ENCODE measurements at regions not wholly inside any gene's neighbourhood (a gene's known extent, or its start where the extent isn't known, plus 50 kb on each side); places are given as distances from the start of the nearest gene placed in this dataset.
"Not testable (repeated sequence)": the region's sequence is repeated elsewhere in the genome, so short reads cannot be mapped to it uniquely, and the experiment has no call there.

GRCh38 chr5:120134944-120135343 is 329.2 kb upstream of the PRR16 start:
- Histone ChIP-seq H3K27me3 (no peaks in the 10 kb centered on the region), H3K4me3 (no peak overlapping the region), H3K36me3 (no peaks in the 10 kb centered on the region), H3K9me3 (no peaks in the 10 kb centered on the region)
- DNase-seq: no peak

DNA sequence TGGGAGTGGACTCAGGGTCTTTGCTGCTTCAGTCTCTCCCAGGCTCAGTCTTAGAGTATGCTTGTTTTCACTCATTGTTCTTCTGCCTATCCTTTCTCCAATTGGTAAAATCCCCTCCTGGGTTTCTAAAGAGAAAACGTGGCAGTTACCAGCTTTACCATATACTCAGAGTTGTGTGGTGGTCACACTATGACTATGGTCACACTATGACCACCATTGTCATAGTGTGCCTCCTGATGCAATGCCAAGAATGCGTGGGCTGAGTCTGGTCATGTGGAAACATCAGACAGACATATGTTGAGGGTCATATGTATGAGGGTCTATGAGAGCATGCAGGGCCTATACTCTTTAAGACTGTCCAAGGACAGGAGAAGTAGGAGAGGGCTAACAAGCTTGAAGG is 326.5 kb upstream of the PRR16 start:
- Histone ChIP-seq H3K27me3 (no peaks in the 10 kb centered on the region), H3K4me3 (no peak overlapping the region), H3K9me3 (no peaks in the 10 kb centered on the region), H3K36me3 (no peaks in the 10 kb centered on the region)
- no peak for DNase-seq

GRCh38 chr5:120139039-120139438 is 325.1 kb upstream of the PRR16 start:
- no peaks in the 10 kb centered on the region for H3K9me3 ChIP-seq
- H3K36me3 ChIP-seq: no peaks in the 10 kb centered on the region
- H3K27me3 ChIP-seq: no peaks in the 10 kb centered on the region
- DNase-seq: no peak
- no peak overlapping the region for H3K4me3 ChIP-seq

DNA sequence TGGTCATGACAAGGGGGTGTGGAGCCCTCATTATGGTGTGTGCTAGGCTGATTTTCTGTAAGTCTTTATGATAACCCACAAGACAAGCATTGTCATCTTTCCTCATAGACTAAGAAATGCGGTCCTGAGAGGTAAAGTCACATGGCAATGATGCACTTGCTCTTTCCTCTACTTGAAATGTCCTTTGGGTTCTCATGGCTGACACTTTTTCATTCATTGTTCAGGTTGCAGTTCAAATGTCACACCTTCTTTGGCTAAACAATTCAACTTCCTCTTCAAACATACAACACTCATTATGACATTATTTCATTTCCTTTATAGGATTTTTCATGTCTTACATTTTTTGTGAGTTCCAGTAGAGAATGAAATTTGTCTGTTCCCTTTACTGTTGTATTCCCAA is 323.6 kb upstream of the PRR16 start:
- Histone ChIP-seq H3K27me3 (no peaks in the 10 kb centered on the region), H3K36me3 (no peaks in the 10 kb centered on the region), H3K9me3 (peaks cover 9% of the 10 kb centered on the region), H3K4me3 (no peak overlapping the region)
- DNase-seq: no peak

DNA sequence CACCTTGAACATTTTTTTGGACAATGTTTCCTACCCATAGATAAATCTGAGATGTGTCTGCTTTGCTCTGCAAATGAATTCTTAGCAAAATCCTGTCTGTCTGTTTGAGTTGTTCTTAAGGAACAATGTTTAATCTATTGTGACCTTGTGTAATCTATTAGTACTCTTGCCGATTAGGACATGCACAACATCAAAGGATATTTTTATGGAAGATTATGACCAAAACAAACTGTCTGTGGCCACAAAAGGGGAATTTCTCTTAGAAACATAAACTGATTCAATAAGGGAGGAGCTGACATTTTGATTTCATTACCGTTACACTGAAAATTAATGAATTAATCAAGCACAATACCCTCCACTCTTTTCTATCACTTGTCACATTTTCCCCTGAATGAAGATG is 323.0 kb upstream of the PRR16 start:
- Histone ChIP-seq H3K9me3 (peaks cover 15% of the 10 kb centered on the region), H3K4me3 (no peak overlapping the region), H3K36me3 (no peaks in the 10 kb centered on the region), H3K27me3 (no peaks in the 10 kb centered on the region)
- DNase-seq: no peak

DNA sequence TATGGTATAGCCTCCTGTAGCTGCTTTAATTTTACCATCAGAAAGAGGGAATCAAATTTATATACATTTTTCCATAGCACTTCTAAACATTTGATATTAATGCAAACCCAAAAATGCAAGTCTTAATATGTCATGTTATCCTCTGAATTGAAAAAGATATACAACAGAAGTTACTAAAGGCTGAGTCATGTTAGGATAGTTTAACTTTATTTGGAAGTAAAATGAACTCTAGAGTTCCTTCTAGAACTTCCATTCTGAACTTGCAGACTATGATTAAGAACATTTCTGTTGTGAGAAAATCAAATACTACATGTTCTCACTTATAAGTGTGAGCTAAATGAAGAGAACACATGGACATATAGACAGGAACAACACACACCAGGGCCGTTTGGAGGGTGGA is 317.3 kb upstream of the PRR16 start:
- DNase-seq: no peak

DNA sequence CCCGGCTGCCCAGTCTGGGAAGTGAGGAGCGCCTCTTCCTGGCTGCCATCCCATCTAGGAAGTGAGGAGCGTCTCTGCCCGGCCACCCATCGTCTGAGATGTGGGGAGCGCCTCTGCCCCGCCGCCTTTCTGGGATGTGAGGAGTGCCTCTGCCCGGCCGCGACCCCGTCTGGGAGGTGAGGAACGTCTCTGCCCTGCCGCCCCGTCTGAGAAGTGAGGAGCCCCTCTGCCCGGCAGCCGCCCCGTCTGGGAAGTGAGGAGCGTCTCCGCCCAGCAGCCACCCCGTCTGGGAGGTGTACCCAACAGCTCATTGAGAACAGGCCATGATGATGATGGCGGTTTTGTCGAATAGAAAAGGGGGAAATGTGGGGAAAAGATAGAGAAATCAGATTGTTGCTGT is 316.2 kb upstream of the PRR16 start:
- not testable (repeated sequence) for H3K4me3 ChIP-seq, H3K36me3 ChIP-seq, H3K27me3 ChIP-seq, DNase-seq
- peaks cover 16% of the 10 kb centered on the region for H3K9me3 ChIP-seq

More for the DNA sequence above, 317.3 kb upstream of the PRR16 start:
- peaks cover 16% of the 10 kb centered on the region for H3K9me3 ChIP-seq
- H3K36me3 ChIP-seq: no peaks in the 10 kb centered on the region
- no peaks in the 10 kb centered on the region for H3K27me3 ChIP-seq
- no peak overlapping the region for H3K4me3 ChIP-seq

- no peaks in the 10 kb centered on the region for H3K27me3 ChIP-seq
- H3K4me3 ChIP-seq: no peak overlapping the region
- no peaks in the 10 kb centered on the region for H3K36me3 ChIP-seq
- peaks cover 4% of the 10 kb centered on the region for H3K9me3 ChIP-seq
- no peak for DNase-seq
Measured at GRCh38 chr5:120150770-120151169, 313.3 kb upstream of the PRR16 start.

DNA sequence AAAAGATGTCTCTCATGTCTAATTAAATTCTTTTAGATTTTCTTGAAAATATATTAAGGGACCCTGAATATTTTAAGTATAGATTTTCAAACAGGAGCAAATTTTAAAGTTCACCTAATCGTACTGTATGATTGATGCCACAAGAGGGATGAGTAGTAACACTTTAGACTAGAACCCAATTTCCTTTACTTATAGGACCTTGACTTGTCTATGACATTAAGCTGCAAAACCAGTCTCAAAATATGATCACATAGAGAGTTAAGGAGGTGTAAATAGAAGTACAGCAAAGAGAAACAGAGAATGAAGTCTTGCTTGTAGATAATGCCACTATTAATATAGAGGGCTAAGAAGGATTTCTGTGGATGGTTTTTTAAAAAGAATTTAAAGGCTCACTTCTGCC is 312.9 kb upstream of the PRR16 start:
- no peak for DNase-seq
- Histone ChIP-seq H3K27me3 (no peaks in the 10 kb centered on the region), H3K36me3 (no peaks in the 10 kb centered on the region), H3K4me3 (no peak overlapping the region), H3K9me3 (no peaks in the 10 kb centered on the region; the same call in 1 of the 2 replicates)

DNA sequence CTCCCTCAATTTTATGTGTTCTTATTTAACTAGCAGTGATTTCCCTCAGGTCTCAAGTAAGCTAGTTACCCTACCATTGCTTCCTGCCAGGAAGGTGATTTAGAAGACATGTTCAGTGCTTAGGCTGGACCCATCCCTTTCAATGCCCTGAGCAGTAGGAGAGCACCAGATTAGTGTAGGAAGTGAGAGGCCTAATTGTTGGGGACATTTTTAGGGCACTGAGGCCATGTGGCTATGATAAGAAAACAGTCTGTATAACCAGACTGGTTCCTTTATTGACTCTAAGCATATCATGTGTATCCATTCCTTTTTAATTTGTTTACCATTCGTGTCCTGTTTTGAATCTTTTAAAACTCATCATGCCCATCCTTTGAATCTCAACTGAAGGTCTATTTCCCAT is 312.3 kb upstream of the PRR16 start:
- Histone ChIP-seq H3K9me3 (no peaks in the 10 kb centered on the region; the same call in 1 of the 2 replicates), H3K27me3 (no peaks in the 10 kb centered on the region), H3K36me3 (no peaks in the 10 kb centered on the region), H3K4me3 (no peak overlapping the region)
- no peak for DNase-seq

DNA sequence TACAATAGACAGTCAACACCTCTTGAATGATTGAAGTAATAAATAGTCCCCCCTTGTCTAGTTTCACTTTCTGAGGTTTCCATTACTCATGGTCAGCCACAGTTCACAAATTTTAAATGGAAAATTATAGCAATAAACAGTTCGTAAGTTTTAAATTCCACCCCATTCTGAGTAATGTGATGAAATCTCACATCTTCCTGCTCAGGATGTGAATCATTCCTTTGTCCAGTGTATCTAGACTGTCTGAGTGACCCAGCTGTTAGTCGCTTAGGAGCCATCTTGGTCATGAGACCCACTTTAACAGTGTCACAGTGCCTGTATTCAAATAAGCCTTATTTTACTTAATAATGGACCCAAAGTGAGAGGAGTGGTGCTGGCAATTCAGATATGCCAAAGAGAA is 311.6 kb upstream of the PRR16 start:
- Histone ChIP-seq H3K27me3 (no peaks in the 10 kb centered on the region), H3K36me3 (no peaks in the 10 kb centered on the region), H3K9me3 (no peaks in the 10 kb centered on the region; the same call in 1 of the 2 replicates), H3K4me3 (0 out of 2 replicates have a peak overlapping the region, but pooled peaks have one; percentile 1)
- peak; percentile 49 for DNase-seq

DNA sequence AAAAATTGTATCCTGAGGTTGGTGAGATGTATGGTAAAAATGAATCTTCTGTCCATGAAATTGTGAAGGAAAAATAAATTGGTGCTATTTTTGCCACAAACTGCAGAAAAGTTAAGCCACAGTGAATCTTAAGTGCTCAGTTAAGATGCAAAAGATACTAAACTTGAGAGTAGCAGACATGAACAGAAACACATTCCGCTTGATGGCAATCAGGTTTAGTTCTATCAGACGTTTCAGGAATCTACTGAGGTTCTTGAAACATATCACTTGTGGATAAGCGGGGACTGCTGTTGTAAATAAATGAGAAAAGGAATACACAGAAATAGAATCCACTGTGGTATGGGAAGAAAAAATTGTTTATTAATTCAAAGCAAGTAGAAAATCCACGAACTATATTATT is 311.2 kb upstream of the PRR16 start:
- Histone ChIP-seq H3K4me3 (no peak overlapping the region), H3K27me3 (no peaks in the 10 kb centered on the region), H3K9me3 (no peaks in the 10 kb centered on the region; the same call in 1 of the 2 replicates), H3K36me3 (no peaks in the 10 kb centered on the region)
- no peak for DNase-seq

DNA sequence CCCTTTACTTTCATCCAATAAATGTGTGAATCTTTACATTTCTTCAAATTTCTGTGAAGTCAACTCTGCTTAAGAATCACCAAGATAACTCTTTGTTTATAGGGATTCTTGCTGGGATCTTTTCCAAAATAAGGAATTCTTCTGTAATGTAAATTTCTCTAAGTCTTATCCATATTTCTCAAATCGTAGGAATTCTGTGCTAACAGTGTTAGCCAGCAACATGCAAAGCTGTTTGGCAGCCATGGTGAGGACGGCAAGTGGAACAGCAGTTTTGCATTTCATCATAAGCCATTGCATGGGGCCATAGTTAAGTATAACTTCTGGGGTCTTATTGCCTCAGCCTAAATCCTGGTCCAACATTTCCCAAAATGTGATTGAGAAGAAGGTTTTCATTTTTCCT is 310.5 kb upstream of the PRR16 start:
- no peak for DNase-seq
- Histone ChIP-seq H3K36me3 (no peaks in the 10 kb centered on the region), H3K4me3 (no peak overlapping the region), H3K27me3 (no peaks in the 10 kb centered on the region), H3K9me3 (no peaks in the 10 kb centered on the region; the same call in 1 of the 2 replicates)

DNA sequence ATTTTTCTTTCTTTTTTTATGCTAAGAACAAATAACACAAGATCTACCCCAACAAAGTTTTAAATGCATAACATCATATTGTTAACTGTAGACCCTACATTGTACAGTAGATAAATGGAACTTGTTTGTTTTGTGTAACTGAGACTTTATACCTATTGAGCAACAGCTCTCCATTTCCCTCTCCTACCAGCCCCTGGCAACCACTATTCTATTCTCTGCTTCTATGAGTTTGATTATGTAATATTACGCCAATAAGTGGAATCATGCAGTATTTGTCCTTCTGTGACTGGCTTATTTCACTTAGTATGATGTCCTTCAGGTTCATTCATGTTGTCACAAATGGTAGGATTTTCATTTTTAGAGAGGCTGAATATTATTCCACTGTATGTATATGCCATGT is 308.2 kb upstream of the PRR16 start:
- DNase-seq: no peak
- H3K4me3 ChIP-seq: no peak overlapping the region
- no peaks in the 10 kb centered on the region for H3K36me3 ChIP-seq
- no peaks in the 10 kb centered on the region for H3K27me3 ChIP-seq
- H3K9me3 ChIP-seq: no peaks in the 10 kb centered on the region; the same call in 1 of the 2 replicates

DNA sequence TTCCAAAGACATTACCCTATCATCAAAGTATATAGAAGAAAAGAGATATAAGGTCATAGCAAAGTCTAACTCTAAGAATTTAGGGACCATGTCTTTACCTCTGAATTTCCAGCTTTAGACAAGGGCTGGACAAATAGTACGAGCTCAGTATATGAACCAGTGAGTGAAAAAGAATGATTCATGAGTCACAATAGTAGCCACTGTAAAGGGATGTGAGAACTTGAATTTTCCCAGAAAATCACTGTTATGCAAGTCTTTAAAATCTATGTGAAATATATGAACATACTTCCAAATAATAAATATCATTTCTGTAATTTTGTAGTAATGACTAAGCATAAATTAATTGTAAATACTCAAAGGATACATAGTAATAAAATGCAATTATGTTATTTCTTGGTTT is 305.9 kb upstream of the PRR16 start:
- no peak for DNase-seq
- Histone ChIP-seq H3K9me3 (no peaks in the 10 kb centered on the region), H3K4me3 (no peak overlapping the region), H3K36me3 (no peaks in the 10 kb centered on the region), H3K27me3 (no peaks in the 10 kb centered on the region)

GRCh38 chr5:120159155-120159554 is 304.9 kb upstream of the PRR16 start:
- DNase-seq: no peak
- Histone ChIP-seq H3K27me3 (no peaks in the 10 kb centered on the region), H3K9me3 (no peaks in the 10 kb centered on the region), H3K36me3 (no peaks in the 10 kb centered on the region), H3K4me3 (no peak overlapping the region)

DNA sequence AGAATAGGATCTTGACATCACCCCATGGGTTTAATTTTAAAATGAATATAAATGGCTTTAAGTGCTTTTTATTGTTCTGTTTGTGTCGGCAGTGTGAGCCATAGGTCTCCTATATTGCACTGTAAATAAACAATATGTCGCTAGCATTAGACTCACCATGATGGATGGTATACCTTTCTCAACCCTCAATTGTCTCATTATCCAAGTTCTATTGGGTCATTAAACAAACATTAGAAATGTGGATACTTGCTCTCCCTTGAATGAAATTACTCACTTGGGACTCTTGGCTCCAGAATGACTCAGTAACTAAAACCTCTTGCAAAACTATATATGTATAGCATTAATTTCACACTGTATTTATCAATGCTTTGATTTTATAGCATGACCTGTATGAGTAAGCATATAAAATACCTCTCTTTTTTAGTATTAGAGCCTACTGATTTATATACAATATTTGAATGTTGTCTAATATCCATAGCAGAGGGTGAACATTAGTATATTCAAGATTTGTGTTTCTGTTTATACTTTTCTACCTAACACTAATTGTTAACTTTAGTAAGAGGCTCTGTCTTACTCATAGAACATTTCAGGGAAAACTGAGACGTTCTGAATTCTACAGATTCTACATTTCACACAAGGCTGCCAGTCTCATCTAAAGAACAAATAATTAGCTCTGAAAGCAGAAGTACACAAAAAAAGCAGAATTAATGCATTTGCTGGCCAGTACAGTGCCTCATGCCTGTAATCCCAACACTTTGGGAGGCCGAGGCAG is 303.8 kb upstream of the PRR16 start:
- no peak for DNase-seq
- Histone ChIP-seq H3K9me3 (no peaks in the 10 kb centered on the region), H3K36me3 (no peaks in the 10 kb centered on the region), H3K4me3 (no peak overlapping the region), H3K27me3 (no peaks in the 10 kb centered on the region)

- no peak for DNase-seq
Measured at GRCh38 chr5:120162321-120162720, 301.8 kb upstream of the PRR16 start.

More at GRCh38 chr5:120162321-120162720, 301.8 kb upstream of the PRR16 start:
- Histone ChIP-seq H3K27me3 (no peaks in the 10 kb centered on the region), H3K4me3 (no peak overlapping the region), H3K9me3 (no peaks in the 10 kb centered on the region), H3K36me3 (no peaks in the 10 kb centered on the region)

All from MG63 (cell line).